Rectal smooth muscle tissue (tissue), 1 donor: ENCODE measurements at regions not wholly inside any gene's neighbourhood (a gene's known extent, or its start where the extent isn't known, plus 50 kb on each side); places are given as distances from the start of the nearest gene placed in this dataset.

Source experiments
- H3K27ac ChIP-seq: one replicate; pipeline ENCODE4 v1.7.0; 2013; ENCODE audit warnings: low read depth, low read length, inconsistent platforms
- H3K27me3 ChIP-seq: one replicate; pipeline ENCODE4 v1.7.0; 2013; ENCODE audit warnings: low read length; ENCODE audit not compliant: control insufficient read depth, insufficient read depth
- H3K36me3 ChIP-seq: one replicate; pipeline ENCODE4 v1.7.0; 2013; ENCODE audit warnings: low read length; ENCODE audit not compliant: control insufficient read depth, insufficient read depth
- H3K4me1 ChIP-seq: one replicate; pipeline ENCODE4 v1.7.0; 2013; ENCODE audit warnings: low read length; ENCODE audit not compliant: control insufficient read depth, insufficient read depth
- H3K4me3 ChIP-seq: one replicate; pipeline ENCODE4 v1.7.0; 2013; ENCODE audit warnings: low read length
- H3K9ac ChIP-seq: one replicate; pipeline ENCODE4 v1.7.0; 2013; ENCODE audit warnings: low read length

- Histone ChIP-seq H3K27ac (no peak overlapping the region), H3K4me3 (no peak overlapping the region), H3K4me1 (no peaks in the 10 kb centered on the region), H3K27me3 (no peaks in the 10 kb centered on the region), H3K9ac (no peak overlapping the region), H3K36me3 (no peaks in the 10 kb centered on the region)
Observed at GRCh38 chr4:71167083-71167482, 171.7 kb upstream of the SLC4A4 start.

- Histone ChIP-seq H3K27me3 (no peaks in the 10 kb centered on the region), H3K36me3 (no peaks in the 10 kb centered on the region), H3K4me3 (no peak overlapping the region), H3K4me1 (no peaks in the 10 kb centered on the region), H3K27ac (no peak overlapping the region), H3K9ac (no peak overlapping the region)
Observed at GRCh38 chr4:71171592-71171991, 167.2 kb upstream of the SLC4A4 start.

GRCh38 chr4:71181332-71181731 lies 157.5 kb upstream of the SLC4A4 start:
- Histone ChIP-seq H3K4me3 (no peak overlapping the region), H3K27ac (no peak overlapping the region), H3K9ac (no peak overlapping the region), H3K27me3 (no peaks in the 10 kb centered on the region), H3K4me1 (no peaks in the 10 kb centered on the region), H3K36me3 (no peaks in the 10 kb centered on the region)

GRCh38 chr4:71184195-71184781 lies 154.5 kb upstream of the SLC4A4 start:
- H3K27me3 ChIP-seq, result no peaks in the 10 kb centered on the region
- H3K36me3 ChIP-seq, result no peaks in the 10 kb centered on the region
- H3K27ac ChIP-seq, result no peak overlapping the region
- H3K9ac ChIP-seq, result no peak overlapping the region
- H3K4me1 ChIP-seq, result no peaks in the 10 kb centered on the region
- H3K4me3 ChIP-seq, result no peak overlapping the region

GRCh38 chr4:71185037-71185436 lies 153.8 kb upstream of the SLC4A4 start:
- H3K4me1 ChIP-seq, result no peaks in the 10 kb centered on the region
- no peaks in the 10 kb centered on the region for H3K27me3 ChIP-seq
- no peak overlapping the region for H3K27ac ChIP-seq
- no peak overlapping the region for H3K9ac ChIP-seq
- no peaks in the 10 kb centered on the region for H3K36me3 ChIP-seq
- no peak overlapping the region for H3K4me3 ChIP-seq

GRCh38 chr4:71186257-71186565 lies 152.6 kb upstream of the SLC4A4 start:
- H3K9ac ChIP-seq, result no peak overlapping the region
- H3K4me3 ChIP-seq, result peak overlapping the region; percentile 84
- H3K36me3 ChIP-seq, result no peaks in the 10 kb centered on the region
- H3K27me3 ChIP-seq, result no peaks in the 10 kb centered on the region
- no peak overlapping the region for H3K27ac ChIP-seq
- no peaks in the 10 kb centered on the region for H3K4me1 ChIP-seq

GRCh38 chr4:71186566-71187403 lies 152.0 kb upstream of the SLC4A4 start:
- H3K4me1 ChIP-seq, result no peaks in the 10 kb centered on the region
- H3K27me3 ChIP-seq, result no peaks in the 10 kb centered on the region
- no peak overlapping the region for H3K9ac ChIP-seq
- H3K4me3 ChIP-seq, result peak overlapping the region; percentile 84
- no peak overlapping the region for H3K27ac ChIP-seq
- H3K36me3 ChIP-seq, result no peaks in the 10 kb centered on the region

- H3K9ac ChIP-seq, result peak overlapping the region; percentile 24
- peak overlapping the region; percentile 84 for H3K4me3 ChIP-seq
- H3K27ac ChIP-seq, result no peak overlapping the region
- no peaks in the 10 kb centered on the region for H3K36me3 ChIP-seq
- no peaks in the 10 kb centered on the region for H3K27me3 ChIP-seq
- H3K4me1 ChIP-seq, result no peaks in the 10 kb centered on the region
Observed at GRCh38 chr4:71187404-71188155, 151.2 kb upstream of the SLC4A4 start.

GRCh38 chr4:71188156-71188640 lies 150.6 kb upstream of the SLC4A4 start:
- H3K4me3 ChIP-seq, result peak overlapping the region; percentile 84
- H3K36me3 ChIP-seq, result no peaks in the 10 kb centered on the region
- H3K9ac ChIP-seq, result no peak overlapping the region
- no peaks in the 10 kb centered on the region for H3K27me3 ChIP-seq
- no peaks in the 10 kb centered on the region for H3K4me1 ChIP-seq
- H3K27ac ChIP-seq, result no peak overlapping the region

- Histone ChIP-seq H3K36me3 (no peaks in the 10 kb centered on the region), H3K4me1 (no peaks in the 10 kb centered on the region), H3K9ac (no peak overlapping the region), H3K27me3 (no peaks in the 10 kb centered on the region), H3K27ac (no peak overlapping the region), H3K4me3 (peak overlapping the region; percentile 25)
Observed at GRCh38 chr4:71188951-71189350, 149.9 kb upstream of the SLC4A4 start.

- H3K4me1 ChIP-seq, result no peaks in the 10 kb centered on the region
- no peaks in the 10 kb centered on the region for H3K36me3 ChIP-seq
- H3K27me3 ChIP-seq, result no peaks in the 10 kb centered on the region
- H3K27ac ChIP-seq, result no peak overlapping the region
- peak overlapping the region; percentile 25 for H3K4me3 ChIP-seq
- H3K9ac ChIP-seq, result no peak overlapping the region
Observed at GRCh38 chr4:71189471-71189870, 149.3 kb upstream of the SLC4A4 start.

GRCh38 chr4:71194454-71194853 lies 144.4 kb upstream of the SLC4A4 start:
- no peaks in the 10 kb centered on the region for H3K27me3 ChIP-seq
- H3K4me1 ChIP-seq, result no peaks in the 10 kb centered on the region
- H3K36me3 ChIP-seq, result no peaks in the 10 kb centered on the region
- H3K27ac ChIP-seq, result no peak overlapping the region
- no peak overlapping the region for H3K9ac ChIP-seq
- H3K4me3 ChIP-seq, result no peak overlapping the region
